NCI-H146 (cell line): ENCODE measurements at regions not wholly inside any gene's neighbourhood (a gene's known extent, or its start where the extent isn't known, plus 50 kb on each side); places are given as distances from the start of the nearest gene placed in this dataset.
"Not testable (repeated sequence)": the region's sequence is repeated elsewhere in the genome, so short reads cannot be mapped to it uniquely, and the experiment has no call there.

Experiments
- DNase-seq: peaks from one replicate; lab custom pipeline; 2025; lab: John Stamatoyannopoulos, UW

DNA sequence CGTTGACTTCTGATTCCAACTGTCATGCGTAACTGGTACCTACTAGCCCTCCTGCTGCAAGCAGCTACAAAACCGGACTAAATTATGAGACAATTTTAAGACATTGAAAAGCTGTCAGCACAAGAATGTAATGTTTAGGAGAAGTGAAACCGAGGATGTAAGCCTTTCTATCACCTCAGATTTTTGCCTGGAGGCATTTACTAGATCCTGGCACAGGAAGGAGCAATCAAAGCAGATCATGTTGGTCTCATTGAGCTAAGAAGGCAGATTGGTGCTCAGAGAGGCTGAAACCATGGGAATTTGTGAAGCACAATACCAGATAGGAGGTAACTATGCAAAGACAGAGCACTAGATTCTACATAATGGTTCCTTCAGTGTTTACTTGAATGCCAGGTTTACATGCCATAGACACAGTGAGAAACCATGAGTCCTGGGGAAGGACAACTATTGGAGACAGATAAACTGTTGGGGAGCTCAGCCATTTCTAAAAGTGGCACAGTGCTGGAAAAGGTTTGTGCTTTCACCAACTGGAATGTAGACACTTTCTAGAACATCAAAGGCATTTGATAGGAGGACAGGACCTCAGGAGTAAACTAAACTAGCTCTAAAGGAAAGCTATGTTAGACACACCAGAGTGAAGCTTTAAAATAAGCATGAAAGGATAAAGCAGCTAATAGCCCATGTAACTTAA lies 179.4 kb downstream of the LYPLAL1 start:
- no peak for DNase-seq

DNA sequence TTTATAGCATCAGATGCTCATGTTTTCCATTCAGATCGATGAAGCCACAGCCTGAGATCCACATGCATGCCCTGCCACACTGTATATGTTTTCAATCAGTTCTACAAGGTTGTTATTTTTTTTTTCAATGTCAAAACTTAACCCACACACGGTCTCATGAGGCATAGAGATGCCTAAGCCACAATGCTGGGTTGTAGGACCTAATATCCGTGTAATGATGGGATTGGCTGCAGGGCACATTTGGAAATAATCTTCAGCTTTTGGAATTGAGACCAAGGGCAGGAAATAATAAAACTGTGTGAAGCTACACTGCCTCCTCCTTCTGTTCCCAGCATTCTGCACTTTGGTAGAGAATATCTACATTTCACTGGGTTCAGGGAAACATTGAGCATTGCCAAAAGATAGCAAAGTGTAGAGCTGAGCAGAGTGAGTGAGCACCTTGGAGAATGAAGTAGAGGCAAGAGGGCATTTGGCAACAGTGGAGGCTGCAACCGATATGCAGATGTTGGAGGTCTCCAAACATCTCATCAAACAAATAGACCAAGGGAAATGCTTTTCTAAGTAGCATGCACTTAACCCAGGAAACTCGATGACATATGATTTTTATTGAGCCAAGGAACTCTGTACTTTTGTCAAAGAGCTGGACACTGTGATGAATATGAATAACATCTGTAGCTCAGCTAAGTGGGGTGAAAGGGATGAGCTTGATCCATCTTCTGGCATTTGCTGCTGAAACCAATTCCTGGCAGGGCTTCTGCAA lies 176.7 kb downstream of the LYPLAL1 start:
- no peak for DNase-seq

DNA sequence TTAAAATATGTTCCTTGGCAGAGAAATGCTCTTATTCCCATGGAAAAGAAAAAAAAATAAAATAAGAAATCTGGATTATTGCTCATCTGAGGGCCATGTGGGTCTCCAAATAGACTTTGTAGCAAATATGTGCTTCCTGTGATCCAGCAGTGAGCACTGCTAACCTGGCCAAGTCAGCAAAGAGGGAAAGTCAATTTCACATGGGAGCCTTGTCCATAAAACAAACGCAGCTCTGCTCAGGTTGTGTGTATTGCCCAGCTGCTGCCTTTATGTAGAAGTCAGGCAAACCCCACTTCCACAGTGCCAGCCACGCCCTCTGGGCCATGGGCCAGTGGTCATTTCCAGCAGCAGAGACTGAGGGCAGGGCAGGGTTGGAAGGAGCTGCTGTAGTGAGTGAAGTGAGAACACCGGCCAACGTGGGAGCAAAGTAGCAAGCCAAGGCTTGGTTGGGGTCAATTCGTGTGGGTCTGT lies 174.3 kb downstream of the LYPLAL1 start:
- DNase-seq: peak; percentile 31

DNA sequence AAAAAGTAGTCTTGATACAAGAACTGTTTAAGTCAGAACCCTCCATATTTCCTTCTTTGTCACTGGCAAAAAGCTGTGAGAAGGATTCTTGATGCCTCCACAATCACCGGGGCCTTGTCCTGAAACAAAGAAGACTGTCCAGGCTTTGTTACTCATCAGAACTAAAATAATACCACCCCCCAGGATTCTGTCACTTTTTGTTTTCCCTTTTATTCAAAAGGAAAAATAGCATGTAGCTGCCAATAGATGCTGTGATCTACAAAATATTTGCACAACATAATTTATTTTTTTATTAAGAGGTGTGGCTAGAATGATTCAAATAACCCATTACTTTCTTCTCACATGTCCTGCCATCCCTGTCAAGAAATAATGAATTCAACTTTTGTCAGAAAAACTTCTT lies 173.7 kb downstream of the LYPLAL1 start:
- no peak for DNase-seq

DNA sequence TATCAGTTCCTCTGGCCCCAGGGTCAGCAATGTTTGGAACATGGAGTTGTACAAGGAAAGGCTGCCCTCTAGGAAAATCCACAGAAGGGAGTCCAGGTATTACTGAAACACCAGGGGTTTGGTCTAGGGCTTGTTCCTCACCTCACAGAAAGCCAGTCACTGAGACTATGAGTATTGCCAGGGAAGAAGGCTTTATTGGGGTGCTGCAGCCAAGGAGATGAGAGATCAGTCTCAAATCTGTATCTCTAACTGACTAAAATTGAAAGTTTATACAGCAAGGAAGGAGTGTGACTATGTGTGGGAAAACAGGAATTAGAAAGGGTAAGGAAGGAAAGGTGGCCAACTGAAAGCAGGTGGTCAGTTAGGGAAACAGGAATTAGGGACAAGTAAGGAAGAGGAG lies 172.3 kb downstream of the LYPLAL1 start:
- no peak for DNase-seq

DNA sequence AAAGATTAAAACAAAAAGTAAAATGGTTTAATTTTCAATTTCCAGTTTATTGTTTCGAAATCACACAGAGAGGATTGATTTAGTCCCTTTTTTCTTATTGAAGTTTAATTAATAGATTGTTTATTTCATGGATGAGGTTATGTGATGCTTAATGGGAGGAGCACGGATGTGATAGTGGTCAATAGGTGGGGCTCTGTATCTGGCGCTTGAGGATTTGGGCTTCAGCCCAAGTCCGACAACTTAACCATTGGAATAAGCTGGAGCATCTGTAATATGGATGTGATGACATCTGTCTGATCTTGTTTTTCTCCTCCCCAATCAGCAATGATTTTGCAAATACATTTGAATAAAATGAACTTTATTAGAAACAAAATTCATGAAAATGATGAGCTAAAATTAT lies 169.2 kb downstream of the LYPLAL1 start:
- no peak for DNase-seq

DNA sequence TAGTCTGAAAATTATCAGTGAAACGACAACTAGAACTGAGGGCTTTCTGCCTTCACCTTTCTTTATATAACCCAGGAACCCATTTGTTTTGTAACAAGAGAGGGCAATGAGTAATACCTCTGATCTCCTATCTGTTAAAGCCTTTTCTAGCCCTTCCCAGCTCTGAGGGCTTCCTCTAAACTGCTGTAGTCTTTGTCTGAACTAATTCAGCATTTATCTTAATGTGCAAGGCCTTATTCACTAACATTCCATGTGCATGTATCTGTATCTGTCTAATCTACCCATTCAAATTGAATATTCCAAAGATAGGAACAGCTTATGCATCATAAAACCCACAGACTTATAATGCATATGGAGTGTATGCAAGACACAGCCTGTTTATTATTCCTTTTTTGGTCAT lies 167.1 kb downstream of the LYPLAL1 start:
- no peak for DNase-seq

DNA sequence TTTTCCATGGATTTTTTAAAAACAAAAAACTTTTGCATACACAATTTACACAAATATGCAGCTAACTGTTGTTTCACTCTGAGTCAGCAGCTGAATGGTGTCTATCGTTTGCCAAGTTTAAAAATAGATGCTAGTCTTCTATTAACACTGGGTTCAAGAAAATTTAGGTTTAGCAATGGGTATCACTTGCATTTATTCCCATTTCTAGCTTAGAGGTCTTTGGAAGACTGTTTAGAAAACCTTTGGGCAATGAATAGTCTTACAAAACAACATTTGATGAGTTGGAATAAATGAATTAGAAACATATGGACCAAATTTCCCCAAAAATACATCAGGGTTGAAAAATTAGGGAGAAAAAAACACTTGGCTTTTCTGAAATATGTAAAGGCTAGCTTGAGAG lies 165.8 kb downstream of the LYPLAL1 start:
- no peak for DNase-seq

DNA sequence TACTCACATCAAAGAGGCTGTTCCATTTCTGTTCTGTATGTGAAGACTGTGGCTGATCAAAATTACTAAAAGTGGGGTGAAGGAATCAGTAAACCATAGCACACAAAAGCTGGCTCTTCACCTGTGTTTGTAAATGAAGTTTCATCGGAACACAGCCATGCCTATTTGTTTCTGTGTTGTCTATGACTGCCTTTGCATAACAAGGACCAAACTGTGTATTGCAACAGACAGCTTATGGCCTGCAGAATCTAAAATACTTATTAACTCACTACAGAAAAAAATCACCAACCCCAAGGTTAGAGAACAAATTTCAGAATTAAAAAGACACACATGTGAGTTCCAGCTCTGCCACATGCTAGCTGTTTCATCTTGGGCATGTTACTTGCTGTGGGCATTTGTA lies 163.9 kb downstream of the LYPLAL1 start:
- no peak for DNase-seq

DNA sequence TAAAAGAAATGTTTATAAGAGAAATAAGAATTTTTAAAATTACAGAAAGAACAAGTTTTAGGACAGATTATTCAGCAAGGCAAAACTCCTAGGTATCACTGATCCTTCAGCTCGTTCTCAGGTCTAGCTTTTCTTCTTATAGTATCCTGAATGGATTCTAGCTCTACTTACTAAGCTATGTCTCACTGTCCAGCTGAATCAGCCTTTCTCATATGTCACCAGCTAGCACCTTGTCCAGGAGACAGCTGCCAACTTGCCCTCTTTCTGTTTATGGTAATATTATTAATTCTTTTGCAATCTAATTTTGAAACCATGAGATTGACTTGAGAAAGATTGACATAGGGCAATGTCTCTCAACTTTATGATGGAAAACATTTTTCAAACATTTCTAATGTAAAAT lies 159.9 kb downstream of the LYPLAL1 start:
- DNase-seq: no peak

DNA sequence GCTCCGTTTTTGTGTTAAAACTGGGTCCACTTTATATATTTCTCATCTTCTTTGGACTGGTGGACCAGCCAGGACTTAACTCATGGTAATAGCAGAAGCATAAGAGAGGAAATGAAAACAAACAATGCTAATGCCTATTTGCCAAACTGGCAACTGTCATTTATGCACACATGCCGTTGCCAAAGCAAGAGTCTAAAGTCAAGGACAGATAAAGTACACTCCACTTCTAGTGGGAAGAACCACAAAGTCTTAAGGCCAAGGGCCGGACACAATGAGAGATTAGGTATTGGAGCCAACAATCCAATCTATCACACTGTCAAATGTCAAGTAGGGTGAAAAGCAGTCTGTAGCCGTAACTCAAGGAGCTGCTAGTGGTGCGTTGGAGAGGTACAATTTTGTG lies 157.7 kb downstream of the LYPLAL1 start:
- DNase-seq: no peak

DNA sequence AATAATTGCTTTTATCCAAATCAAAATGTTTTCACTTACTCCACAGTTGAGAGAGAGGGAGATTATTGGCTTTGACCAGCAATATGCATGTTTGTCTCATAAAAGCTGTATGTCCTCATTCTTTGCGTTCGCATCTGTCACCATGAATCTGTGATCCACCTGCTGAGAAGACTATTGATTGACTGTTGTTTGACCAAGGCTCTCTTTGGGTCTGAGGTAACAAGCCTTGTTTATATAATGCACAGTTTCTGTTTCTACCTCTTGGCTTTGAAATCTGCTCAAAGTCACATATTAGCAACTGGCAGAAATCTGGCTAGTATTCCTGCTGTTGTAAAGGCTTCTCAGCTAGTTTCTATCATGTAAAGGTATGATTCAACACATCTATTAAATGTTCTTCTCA lies 157.0 kb downstream of the LYPLAL1 start:
- peak; percentile 86 for DNase-seq

DNA sequence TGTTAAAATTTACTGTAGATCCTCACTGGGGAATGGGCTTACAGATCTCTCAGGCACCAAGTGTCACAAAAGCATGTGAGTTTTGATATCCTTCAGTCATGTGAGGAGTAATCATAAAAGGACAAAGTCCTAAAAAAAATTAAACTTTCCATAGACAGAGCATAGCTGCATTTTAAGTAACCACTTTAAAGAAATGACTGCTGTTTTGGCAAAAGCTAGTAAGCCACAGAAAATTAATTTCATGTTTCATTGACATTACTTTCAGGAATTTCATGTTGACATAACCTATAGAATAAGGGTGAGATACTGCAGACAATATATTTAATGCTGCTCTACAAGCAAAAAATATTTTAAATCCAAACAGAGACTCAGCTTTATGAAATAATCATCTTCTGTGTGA lies 156.3 kb downstream of the LYPLAL1 start:
- DNase-seq: no peak

DNA sequence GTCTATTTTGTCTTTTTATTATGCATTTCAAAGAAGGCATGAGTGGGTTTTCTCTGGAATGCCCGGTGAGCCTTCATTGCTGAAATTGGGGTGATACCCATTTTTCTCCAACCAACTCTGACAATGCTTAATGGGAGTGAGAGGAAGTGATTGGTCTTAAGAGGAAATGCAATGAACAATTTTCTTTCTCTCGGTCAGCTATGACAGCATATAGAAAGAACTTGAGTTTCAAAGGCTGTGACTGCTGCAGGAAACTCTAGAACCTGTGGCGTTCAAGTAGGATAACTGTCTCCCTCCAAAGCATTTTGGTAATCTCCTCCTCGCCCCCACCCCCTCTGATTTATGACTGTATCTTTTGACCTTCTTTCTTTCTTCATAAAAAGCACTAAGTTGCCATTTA lies 155.9 kb downstream of the LYPLAL1 start:
- DNase-seq: no peak

DNA sequence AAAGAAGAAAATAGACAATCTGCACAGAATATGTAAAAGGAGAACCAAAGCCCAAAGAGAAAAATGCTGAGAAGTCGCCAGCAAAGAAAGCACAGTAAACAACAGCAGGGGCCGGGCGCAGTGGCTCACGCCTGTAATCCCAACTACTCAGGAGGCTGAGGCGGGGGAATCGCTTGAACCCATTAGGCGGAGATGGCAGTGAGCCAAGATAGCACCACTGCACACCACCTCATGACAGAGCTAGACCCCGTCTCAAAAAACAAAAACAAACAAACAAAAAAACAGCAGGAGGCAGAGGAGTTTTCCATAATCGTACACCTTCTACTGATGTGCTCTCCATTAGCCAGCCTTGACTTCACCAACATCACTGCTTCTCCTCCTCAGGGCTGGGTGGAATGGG lies 153.2 kb downstream of the LYPLAL1 start:
- DNase-seq: no peak

DNA sequence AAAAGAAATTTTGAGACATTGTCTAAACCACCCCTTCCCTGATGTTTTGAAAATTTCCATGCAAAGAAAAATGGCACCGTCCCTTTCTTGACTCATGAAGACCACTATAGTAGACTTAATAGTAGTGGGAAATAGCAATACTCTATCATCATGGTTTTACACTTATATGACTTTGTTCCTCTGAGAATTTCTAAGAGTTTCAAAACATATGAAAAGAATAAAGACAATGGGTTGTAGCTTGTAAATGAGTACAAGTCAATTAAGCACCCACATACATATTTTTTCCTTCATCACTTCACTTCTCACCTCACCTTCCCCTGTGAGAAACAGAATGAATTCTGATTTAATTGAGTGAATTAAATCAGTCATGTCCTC lies 151.7 kb downstream of the LYPLAL1 start:
- no peak for DNase-seq

DNA sequence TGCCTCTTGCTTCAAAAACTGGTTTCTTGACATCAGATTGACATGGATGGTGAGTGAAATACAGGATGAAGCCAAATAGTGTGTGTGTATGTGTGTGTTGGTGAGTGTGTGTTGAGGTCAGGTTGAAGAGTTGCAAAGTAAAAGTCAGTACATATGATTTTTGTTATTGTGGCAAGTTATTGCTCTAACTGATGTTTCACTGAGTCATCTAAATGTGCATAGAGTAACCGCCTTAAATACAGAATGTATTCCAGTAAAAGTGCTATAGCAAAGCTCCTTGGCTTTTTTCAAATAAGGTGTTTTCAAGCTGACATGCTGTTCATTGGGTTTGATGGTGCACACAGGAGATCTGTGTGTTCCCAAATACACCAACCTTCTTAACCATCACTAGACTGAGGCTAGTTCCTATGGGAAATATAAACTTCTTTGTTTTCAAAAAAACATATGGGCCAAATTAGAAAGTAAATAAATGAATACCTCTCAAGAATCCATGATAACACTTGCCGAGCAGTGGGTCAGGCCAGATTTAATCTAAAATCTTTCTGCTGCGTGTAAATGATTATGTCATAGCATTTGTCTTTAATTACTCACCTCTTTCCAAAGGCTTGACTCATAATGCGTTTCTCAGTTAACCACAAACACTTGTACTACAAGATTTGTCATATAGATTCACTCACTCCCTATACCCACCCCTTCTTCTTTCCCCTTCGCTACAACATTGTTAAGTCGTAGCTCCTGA lies 151.1 kb downstream of the LYPLAL1 start:
- no peak for DNase-seq

DNA sequence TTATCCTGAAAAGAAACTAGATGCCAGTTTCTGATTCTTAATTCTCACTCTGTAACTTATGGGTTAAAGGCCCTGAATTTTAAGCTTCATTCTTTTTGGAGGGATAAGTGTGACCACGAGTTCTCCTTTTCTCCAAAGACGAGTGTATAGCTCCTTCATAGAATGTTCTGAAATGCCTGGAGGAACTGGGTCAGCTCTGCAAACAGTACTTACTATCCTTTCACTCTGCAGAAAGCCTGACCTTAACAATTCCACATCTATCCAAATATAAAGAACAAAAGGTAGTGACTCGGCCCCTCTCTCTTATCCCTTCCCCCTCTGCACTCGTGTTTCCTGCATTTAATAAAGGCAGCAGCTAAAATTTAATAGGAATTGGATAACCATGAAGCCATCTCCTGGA lies 150.5 kb downstream of the LYPLAL1 start:
- peak; percentile 13 for DNase-seq

DNA sequence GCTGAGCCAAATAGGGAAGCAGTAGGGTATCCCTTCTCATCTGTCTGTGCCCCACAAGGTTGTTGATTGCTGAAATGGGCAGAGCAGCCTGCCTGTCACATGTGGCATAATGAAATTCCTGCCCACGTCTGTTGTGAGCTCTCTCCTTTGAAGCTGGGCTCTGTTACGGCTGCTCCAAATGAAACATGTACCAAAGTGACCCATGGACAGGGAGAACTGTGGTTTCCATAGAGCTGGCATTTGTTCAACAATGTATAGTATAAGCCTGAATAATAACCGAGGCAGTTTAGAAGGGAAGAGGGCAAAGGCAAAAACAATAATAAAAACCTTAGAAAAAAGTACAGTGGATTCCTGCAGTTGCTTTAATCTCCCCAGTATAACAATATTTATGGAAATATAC lies 149.7 kb downstream of the LYPLAL1 start:
- DNase-seq: no peak

DNA sequence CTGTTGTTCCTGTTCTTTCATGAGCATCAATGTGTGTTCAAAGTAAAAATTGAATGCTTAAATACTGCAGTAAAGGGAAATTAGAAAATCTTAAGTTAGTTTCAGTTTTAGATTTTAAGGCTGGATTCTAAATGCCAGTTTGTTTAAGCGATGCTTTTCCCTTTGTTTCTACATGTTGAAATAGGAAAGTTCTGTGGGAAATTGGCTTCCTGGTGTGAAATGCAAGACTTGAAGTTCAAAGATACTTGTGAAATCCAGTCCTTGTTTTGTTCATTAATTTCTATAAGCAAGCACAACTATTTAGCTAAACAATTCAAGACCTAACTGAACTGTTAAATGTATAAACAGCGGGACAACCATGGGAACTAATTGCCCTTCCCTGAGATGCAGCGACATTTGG lies 149.1 kb downstream of the LYPLAL1 start:
- DNase-seq: no peak

DNA sequence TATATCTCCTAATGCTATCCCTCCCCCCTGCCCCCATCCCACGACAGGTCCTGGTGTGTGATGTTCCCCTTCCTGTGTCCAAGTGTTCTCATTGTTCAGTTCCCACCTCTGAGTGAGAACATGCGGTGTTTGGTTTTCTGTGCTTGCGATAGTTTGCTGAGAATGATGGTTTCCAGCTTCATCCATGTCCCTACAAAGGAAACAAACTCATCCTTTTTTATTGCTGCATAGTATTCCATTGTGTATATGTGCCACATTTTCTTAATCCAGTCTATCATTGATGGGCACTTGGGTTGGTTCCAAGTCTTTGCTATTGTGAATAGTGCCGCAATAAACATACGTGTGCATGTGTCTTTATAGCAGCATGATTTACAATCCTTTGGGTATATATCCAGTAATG lies 146.9 kb downstream of the LYPLAL1 start:
- DNase-seq: not testable (repeated sequence)

DNA sequence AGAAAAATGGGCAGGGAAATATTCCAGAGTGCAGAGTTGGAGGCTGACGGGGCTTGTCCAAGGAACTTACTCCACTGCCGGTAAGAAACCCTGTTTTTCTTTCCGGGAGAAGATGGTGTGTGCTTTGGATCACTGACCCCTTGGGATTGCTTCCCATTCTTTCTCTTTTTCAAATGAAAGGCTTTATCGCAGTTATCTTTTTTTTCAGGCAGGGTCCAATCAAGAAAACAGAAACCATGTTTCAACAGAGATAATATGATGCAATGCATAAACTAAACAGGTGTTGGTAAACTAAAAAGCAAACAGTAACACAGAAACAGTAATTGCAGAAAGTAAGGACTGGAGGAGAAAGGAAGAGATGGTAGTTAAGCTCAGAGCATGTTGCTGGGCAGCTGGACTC lies 145.1 kb downstream of the LYPLAL1 start:
- DNase-seq: no peak

DNA sequence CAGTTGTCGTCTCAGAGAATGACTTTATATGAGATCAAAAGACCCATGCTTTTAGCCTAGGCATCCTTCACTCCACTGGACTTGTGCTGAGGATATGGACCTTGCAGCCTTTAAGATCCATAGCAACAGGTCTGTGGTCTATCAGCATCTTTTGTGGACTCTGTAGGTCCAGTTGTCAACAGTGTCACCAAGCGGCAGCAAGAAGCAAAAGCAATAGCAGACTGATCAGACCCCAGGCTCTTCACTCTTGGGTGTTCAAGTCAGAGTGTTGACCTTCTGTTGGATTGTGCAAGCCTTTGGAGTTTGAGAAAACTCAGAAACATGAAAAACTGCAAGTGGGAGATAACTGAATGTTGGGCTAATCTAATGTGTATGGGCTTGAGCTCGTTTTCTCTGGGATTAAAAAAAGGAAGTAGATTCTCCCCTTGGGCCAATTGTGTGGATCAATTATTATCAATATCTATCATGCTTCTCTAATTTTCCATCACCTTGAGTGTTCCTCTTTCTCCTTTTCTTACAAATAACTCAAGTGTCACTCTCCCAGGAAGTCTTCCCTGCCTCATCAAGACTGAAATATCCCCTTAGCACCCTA lies 144.2 kb downstream of the LYPLAL1 start:
- peak; percentile 13 for DNase-seq
